ENCODE measurements at regions not wholly inside any gene's neighbourhood (a gene's known extent, or its start where the extent isn't known, plus 50 kb on each side); places are given as distances from the start of the nearest gene placed in this dataset.
"Not testable (repeated sequence)": the region's sequence is repeated elsewhere in the genome, so short reads cannot be mapped to it uniquely, and the experiment has no call there.

- no peak for FAIRE-seq
Measured at GRCh38 chr20:53658322-53658721, 64.7 kb upstream of the ZNF217 start.

- no peak for FAIRE-seq
Measured at GRCh38 chr20:53657732-53658131, 64.1 kb upstream of the ZNF217 start.

- FAIRE-seq, result no peak
Measured at GRCh38 chr20:53657279-53657678, 63.6 kb upstream of the ZNF217 start.

GRCh38 chr20:53656293-53657202 is 62.9 kb upstream of the ZNF217 start:
- FAIRE-seq, result no peak

- no peak for FAIRE-seq
Measured at GRCh38 chr20:53655625-53656292, 62.1 kb upstream of the ZNF217 start.

- FAIRE-seq, result no peak
Measured at GRCh38 chr20:53654932-53655624, 61.4 kb upstream of the ZNF217 start.

GRCh38 chr20:53654521-53654920 is 60.9 kb upstream of the ZNF217 start:
- not testable (repeated sequence) for FAIRE-seq

GRCh38 chr20:53652859-53653517 is 59.3 kb upstream of the ZNF217 start:
- FAIRE-seq, result no peak

GRCh38 chr20:53652090-53652858 is 58.6 kb upstream of the ZNF217 start:
- no peak for FAIRE-seq

GRCh38 chr20:53649493-53649892 is 55.9 kb upstream of the ZNF217 start:
- FAIRE-seq, result not testable (repeated sequence)

- FAIRE-seq, result no peak
Measured at GRCh38 chr20:53647286-53647821, 53.7 kb upstream of the ZNF217 start.

GRCh38 chr20:53646550-53646949 is 52.9 kb upstream of the ZNF217 start:
- FAIRE-seq, result no peak

GRCh38 chr20:53645582-53645897 is 51.9 kb upstream of the ZNF217 start:
- no peak for FAIRE-seq

GRCh38 chr20:53644108-53644507 is 50.5 kb upstream of the ZNF217 start:
- not testable (repeated sequence) for FAIRE-seq
